Cardiac fibroblast (primary cell): ENCODE measurements at regions not wholly inside any gene's neighbourhood (a gene's known extent, or its start where the extent isn't known, plus 50 kb on each side); places are given as distances from the start of the nearest gene placed in this dataset.

ENCODE experiments used
- DNase-seq, 2 donors: peaks; one replicate each; pipeline versions ENCODE4 v3.0.0 to v3.0.0-alpha.2; 2010; ENCODE audit warnings: low read depth in 2 of 2
- H3K4me3 ChIP-seq, 2 donors: replicated peaks in 1 of 2; 1 replicate in 1 of 2; 2 replicates in 1 of 2; pipeline ENCODE4 v1.5.1; 2011; ENCODE audit warnings: low read depth in 2 of 2, low read length in 2 of 2, mild to moderate bottlenecking in 2 of 2, moderate library complexity in 1 of 2
- TF ChIP-seq, protein P1 (sequence below): IDR thresholded peaks from one replicate; pipeline ENCODE4 v1.5.1; 2011; ENCODE audit warnings: low read depth, mild to moderate bottlenecking, low read length, inconsistent platforms

DNA sequence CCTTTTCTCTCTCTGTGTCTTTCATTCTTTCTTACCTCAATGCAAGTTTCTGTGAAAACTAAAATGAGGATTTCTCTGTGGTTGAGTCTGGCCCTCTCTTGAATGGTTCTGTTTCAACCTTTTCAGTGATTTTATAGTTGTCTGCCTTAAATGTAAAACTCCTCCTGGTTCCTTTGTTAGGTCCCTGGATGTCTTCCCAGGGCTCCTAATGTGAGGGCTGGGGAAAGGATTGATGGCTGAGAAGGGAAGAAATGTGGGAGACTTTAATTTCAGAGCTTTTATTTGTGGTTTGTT is 90.6 kb upstream of the GRM7 start:
- TF ChIP-seq, protein P1, sequence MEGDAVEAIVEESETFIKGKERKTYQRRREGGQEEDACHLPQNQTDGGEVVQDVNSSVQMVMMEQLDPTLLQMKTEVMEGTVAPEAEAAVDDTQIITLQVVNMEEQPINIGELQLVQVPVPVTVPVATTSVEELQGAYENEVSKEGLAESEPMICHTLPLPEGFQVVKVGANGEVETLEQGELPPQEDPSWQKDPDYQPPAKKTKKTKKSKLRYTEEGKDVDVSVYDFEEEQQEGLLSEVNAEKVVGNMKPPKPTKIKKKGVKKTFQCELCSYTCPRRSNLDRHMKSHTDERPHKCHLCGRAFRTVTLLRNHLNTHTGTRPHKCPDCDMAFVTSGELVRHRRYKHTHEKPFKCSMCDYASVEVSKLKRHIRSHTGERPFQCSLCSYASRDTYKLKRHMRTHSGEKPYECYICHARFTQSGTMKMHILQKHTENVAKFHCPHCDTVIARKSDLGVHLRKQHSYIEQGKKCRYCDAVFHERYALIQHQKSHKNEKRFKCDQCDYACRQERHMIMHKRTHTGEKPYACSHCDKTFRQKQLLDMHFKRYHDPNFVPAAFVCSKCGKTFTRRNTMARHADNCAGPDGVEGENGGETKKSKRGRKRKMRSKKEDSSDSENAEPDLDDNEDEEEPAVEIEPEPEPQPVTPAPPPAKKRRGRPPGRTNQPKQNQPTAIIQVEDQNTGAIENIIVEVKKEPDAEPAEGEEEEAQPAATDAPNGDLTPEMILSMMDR, result no peak
- no peak for DNase-seq
- H3K4me3 ChIP-seq, result no peak overlapping the region

DNA sequence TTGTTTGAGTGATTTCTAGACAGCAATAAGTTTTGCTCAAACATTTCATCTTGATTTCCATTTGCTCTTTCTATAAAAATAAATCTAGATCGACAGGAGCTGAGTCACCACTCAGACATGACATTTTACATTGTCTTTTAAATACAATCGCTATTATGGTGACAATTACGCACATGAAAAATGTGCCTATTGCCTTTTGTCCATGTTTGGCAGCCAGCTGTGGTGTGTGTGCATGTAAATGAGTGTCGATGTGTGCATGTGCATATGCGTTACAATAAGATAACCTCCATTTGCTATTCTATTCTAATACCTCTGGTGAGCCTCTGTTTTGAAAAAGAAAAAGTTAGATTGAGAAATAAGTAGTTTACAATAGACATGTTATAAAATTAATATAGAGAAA is 89.7 kb upstream of the GRM7 start:
- no peak overlapping the region for H3K4me3 ChIP-seq
- TF ChIP-seq, protein P1, result no peak
- no peak for DNase-seq

DNA sequence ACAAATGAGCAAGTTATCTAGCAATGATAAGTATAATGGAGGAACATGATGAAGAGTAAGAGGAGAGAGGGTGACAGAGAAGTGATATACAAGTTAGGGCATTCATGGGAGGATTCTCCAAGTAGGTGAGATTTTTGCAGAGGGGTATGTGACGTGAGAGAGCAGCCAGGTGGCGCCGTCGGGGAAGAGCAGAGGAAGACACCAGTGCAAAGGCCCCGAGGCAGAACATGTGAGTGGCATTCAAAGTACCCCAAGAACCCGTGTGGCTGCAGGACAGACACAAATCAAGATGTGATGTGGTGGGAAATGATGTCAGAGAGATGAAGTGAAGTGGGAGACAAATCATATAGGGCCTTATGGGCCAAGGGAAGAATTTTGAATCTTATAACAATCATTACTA is 81.8 kb upstream of the GRM7 start:
- TF ChIP-seq, protein P1, result no peak
- no peak for DNase-seq
- H3K4me3 ChIP-seq, result no peak overlapping the region

DNA sequence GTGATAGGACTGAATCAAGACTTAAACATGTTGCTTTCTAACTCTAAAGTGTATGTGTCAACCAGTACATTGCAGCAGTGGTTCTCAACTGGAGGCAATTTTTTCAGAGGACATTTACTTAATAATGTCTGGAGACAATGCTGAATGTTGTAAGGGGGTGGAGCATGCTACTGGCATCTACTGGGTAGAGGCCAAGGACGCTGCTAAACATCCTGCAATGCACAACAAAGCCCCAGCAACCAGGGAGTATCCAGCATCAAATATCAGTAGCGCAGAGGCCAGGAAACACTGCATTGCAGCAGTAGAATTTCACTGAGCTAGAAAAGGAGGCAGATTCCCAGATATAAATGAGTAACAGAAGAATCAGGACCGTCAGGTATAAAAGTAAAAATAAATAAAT is 79.8 kb upstream of the GRM7 start:
- TF ChIP-seq, protein P1, result no peak
- DNase-seq, result no peak
- H3K4me3 ChIP-seq, result no peak overlapping the region

DNA sequence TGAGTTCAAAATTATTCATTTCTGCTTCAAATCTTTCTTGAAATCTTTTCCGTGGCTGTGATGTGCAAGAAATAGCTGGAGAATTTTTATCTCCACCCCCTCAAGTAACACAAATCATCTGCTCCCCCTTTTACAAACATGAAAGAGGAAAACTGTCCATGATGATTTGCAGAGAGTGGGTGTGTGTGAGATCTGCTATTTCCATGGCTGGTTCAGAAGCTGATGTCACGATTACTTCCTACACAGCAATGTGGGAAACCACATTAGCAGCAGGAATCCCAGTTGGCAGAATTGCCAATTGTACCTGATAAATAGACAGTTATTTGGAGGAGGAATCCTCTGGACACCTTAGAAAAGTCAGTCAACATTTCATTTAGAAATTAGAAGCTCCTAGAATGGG is 75.2 kb upstream of the GRM7 start:
- no peak overlapping the region for H3K4me3 ChIP-seq
- TF ChIP-seq, protein P1, result no peak
- no peak for DNase-seq

DNA sequence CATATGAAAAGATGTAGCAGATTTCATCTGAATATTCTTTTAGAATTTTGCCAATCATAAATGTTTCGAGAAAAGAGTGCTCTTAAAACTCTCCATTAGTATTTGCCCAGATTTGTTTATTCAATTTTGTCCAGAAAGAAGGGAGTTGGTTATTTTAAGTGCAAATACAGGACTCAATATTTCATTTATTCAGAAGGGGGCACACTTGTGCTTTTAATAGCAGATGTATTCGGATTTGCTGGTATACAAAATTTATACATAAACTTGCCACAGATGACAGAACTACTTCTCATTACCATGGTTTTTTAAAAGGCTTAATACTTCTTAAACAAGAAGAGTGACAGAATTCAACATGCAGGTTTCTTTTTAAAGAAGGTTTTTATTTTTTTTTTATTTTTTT is 69.8 kb upstream of the GRM7 start:
- TF ChIP-seq, protein P1, result no peak
- DNase-seq, result peak; percentile 10 to 21
- H3K4me3 ChIP-seq, result no peak overlapping the region

DNA sequence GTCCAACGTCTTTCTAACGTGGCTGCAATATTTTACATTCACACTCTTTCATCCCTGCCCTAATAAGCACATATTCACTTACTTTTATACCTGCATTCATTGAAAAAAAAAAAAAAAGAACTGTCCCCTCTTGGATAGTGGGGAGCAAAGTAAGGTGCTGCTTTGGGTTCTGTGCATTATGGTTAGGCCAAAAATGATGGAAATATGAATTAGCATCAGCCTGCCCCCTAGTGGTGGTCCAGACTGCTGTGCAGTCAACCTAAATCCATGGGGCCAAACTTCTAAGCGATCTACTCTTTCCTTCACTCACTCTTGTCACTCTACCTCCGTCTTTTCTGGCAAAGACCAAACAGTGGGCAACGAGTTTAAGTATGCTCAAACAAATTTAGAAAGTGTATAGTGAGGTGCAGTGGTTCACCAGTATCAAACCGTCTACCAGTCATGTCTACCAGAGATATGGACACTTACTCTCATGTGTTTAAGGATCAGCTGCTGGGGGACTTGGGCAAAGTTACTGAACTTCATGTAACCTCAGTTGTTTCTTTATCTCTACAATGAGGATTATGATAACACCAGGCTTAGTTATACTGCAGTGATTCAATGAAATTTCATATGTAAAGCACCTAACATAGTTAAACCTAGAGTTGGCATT is 61.5 kb upstream of the GRM7 start:
- TF ChIP-seq, protein P1, result peak; percentile 47
- H3K4me3 ChIP-seq, result no peak overlapping the region
- DNase-seq, result peak; percentile 7 to 23
